GM12891 (cell line): ENCODE measurements at regions not wholly inside any gene's neighbourhood (a gene's known extent, or its start where the extent isn't known, plus 50 kb on each side); places are given as distances from the start of the nearest gene placed in this dataset.

Source experiments
- POLR2AphosphoS5 ChIP-seq: IDR thresholded peaks from 2 replicates; pipeline ENCODE4 v1.6.1; 2011; ENCODE audit warnings: low read depth, low read length, control low read depth
- SPI1 ChIP-seq: IDR thresholded peaks from 2 replicates; pipeline ENCODE4 v1.6.1; 2011; ENCODE audit warnings: low read depth, low read length, control low read depth

GRCh38 chr5:72055636-72056035, 51.6 kb upstream of the MAP1B start:
- no peak for TF ChIP-seq POLR2AphosphoS5
- TF ChIP-seq SPI1 = no peak
